GM23338 (cell line): ENCODE measurements at regions not wholly inside any gene's neighbourhood (a gene's known extent, or its start where the extent isn't known, plus 50 kb on each side); places are given as distances from the start of the nearest gene placed in this dataset.

Experiments used
- ATAC-seq: fragments of 200-7000 bp; cut with Tn5 transposase; 3 replicates; pipeline ENCODE4 v1.9.1; 2020
- DNase-seq: peaks from one replicate; pipeline ENCODE4 v3.0.0-alpha.2; 2015; ENCODE audit warnings: low spot score
- H2AFZ ChIP-seq: fragments of 200-600 bp; sonication (generic); 2 replicates; pipeline ENCODE4 v1.8.0; 2016; ENCODE audit warnings: antibody characterized with exemption, mild to moderate bottlenecking, moderate library complexity
- H3F3A ChIP-seq: fragments of 200-600 bp; sonication (generic); replicated peaks from 2 replicates; pipeline ENCODE4 v1.8.0; 2017; ENCODE audit warnings: antibody characterized with exemption, mixed run types, low read depth
- H3K27ac ChIP-seq: fragments of 200-600 bp; sonication (generic); 2 replicates; pipeline ENCODE4 v1.6.1; 2016; ENCODE audit warnings: low read depth
- H3K27me3 ChIP-seq: fragments of 200-600 bp; sonication (generic); 2 replicates; pipeline ENCODE4 v1.8.0; 2016; ENCODE audit warnings: mild to moderate bottlenecking, mixed run types, moderate library complexity; ENCODE audit not compliant: insufficient read depth
- H3K36me3 ChIP-seq: fragments of 200-600 bp; sonication (generic); 2 replicates; pipeline ENCODE4 v1.8.0; 2016; ENCODE audit warnings: mild to moderate bottlenecking; ENCODE audit not compliant: insufficient read depth
- H3K4me1 ChIP-seq: fragments of 200-600 bp; sonication (generic); 2 replicates; pipeline ENCODE4 v1.8.0; 2016; ENCODE audit warnings: mild to moderate bottlenecking, moderate library complexity; ENCODE audit not compliant: insufficient read depth
- H3K4me2 ChIP-seq: fragments of 200-600 bp; sonication (generic); 2 replicates; pipeline ENCODE4 v1.7.1; 2017; ENCODE audit warnings: mixed run types
- H3K4me3 ChIP-seq: fragments of 200-600 bp; sonication (generic); 2 replicates; pipeline ENCODE4 v1.6.1; 2016; ENCODE audit warnings: mixed run types
- H3K79me2 ChIP-seq: fragments of 200-600 bp; sonication (generic); replicated peaks from 2 replicates; pipeline ENCODE4 v1.8.0; 2017; ENCODE audit warnings: mild to moderate bottlenecking; ENCODE audit not compliant: insufficient read depth
- H3K9me2 ChIP-seq: fragments of 200-600 bp; sonication (generic); 2 replicates; pipeline ENCODE4 v1.8.0; 2017; ENCODE audit not compliant: insufficient read depth
- H4K20me1 ChIP-seq: fragments of 200-600 bp; sonication (generic); replicated peaks from 2 replicates; pipeline ENCODE4 v1.8.0; 2017; ENCODE audit warnings: mild to moderate bottlenecking; ENCODE audit not compliant: insufficient read depth
- H3K27ac Mint-ChIP-seq: 2 replicates; pipeline ENCODE4 v1.8.0; 2020; ENCODE audit warnings: inconsistent platforms, mild to moderate bottlenecking, moderate library complexity, mixed read lengths
- H3K27me3 Mint-ChIP-seq: 3 replicates; pipeline ENCODE4 v1.8.0; 2022; ENCODE audit warnings: low read depth, mild to moderate bottlenecking, moderate library complexity, mixed read lengths, inconsistent platforms; ENCODE audit not compliant: insufficient read depth, poor library complexity
- H3K36me3 Mint-ChIP-seq: 3 replicates; pipeline ENCODE4 v1.8.0; 2021; ENCODE audit warnings: low read depth, mild to moderate bottlenecking, inconsistent platforms, moderate library complexity, mixed read lengths
- H3K4me1 Mint-ChIP-seq: 3 replicates; pipeline ENCODE4 v1.8.0; 2020; ENCODE audit warnings: mild to moderate bottlenecking, inconsistent platforms, mixed read lengths
- H3K4me3 Mint-ChIP-seq: 3 replicates; pipeline ENCODE4 v1.8.0; 2021; ENCODE audit warnings: moderate library complexity, mild to moderate bottlenecking, inconsistent platforms, mixed read lengths
- H3K9me3 Mint-ChIP-seq: 3 replicates; pipeline ENCODE4 v1.8.0; 2020; ENCODE audit warnings: moderate library complexity, mild to moderate bottlenecking, inconsistent platforms, mixed read lengths
- CREB1 ChIP-seq: fragments of 250-450 bp; sonication (Bioruptor Pico); IDR thresholded peaks from 2 replicates; pipeline ENCODE4 v1.5.0; 2020; ENCODE audit warnings: low read depth, mild to moderate bottlenecking, moderate library complexity
- ETS1 ChIP-seq: IDR thresholded peaks from 2 replicates; pipeline ENCODE4 v1.6.1; 2016; ENCODE audit warnings: antibody characterized with exemption
- EZH2phosphoT487 ChIP-seq: fragments of 200-600 bp; sonication (generic); IDR thresholded peaks from one replicate; pipeline ENCODE4 v1.8.1; 2018; ENCODE audit warnings: antibody characterized with exemption; ENCODE audit not compliant: unreplicated experiment
- JUNB ChIP-seq: IDR thresholded peaks from one replicate; pipeline ENCODE4 v1.6.1; 2016; ENCODE audit warnings: antibody characterized with exemption; ENCODE audit not compliant: unreplicated experiment
- NANOG ChIP-seq: IDR thresholded peaks from 2 replicates; pipeline ENCODE4 v1.6.1; 2016; ENCODE audit warnings: antibody characterized with exemption, borderline replicate concordance
- STAT1 ChIP-seq: IDR thresholded peaks from one replicate; pipeline ENCODE4 v1.6.1; 2016; ENCODE audit warnings: antibody characterized with exemption; ENCODE audit not compliant: unreplicated experiment
- ZNF114 ChIP-seq: fragments of 250-450 bp; sonication (Bioruptor Pico); IDR thresholded peaks from 2 replicates; pipeline ENCODE4 v1.5.0; 2020; ENCODE audit warnings: mild to moderate bottlenecking, moderate library complexity
- ZNF331 ChIP-seq: fragments of 250-450 bp; sonication (Bioruptor Pico); IDR thresholded peaks from 2 replicates; pipeline ENCODE4 v1.5.0; 2020; ENCODE audit warnings: low read depth, mild to moderate bottlenecking, moderate library complexity
- TF ChIP-seq, protein P1 (sequence below), 2 experiments: fragments of 200-600 bp in 1 of 2; sonication (generic) in 1 of 2; conservative IDR thresholded peaks; 2 replicates each; pipeline versions ENCODE4 v1.5.1 to v1.6.1; 2016 to 2017; ENCODE audit warnings: antibody characterized with exemption in 2 of 2, low read depth in 2 of 2, mild to moderate bottlenecking in 2 of 2, moderate library complexity in 1 of 2

DNA sequence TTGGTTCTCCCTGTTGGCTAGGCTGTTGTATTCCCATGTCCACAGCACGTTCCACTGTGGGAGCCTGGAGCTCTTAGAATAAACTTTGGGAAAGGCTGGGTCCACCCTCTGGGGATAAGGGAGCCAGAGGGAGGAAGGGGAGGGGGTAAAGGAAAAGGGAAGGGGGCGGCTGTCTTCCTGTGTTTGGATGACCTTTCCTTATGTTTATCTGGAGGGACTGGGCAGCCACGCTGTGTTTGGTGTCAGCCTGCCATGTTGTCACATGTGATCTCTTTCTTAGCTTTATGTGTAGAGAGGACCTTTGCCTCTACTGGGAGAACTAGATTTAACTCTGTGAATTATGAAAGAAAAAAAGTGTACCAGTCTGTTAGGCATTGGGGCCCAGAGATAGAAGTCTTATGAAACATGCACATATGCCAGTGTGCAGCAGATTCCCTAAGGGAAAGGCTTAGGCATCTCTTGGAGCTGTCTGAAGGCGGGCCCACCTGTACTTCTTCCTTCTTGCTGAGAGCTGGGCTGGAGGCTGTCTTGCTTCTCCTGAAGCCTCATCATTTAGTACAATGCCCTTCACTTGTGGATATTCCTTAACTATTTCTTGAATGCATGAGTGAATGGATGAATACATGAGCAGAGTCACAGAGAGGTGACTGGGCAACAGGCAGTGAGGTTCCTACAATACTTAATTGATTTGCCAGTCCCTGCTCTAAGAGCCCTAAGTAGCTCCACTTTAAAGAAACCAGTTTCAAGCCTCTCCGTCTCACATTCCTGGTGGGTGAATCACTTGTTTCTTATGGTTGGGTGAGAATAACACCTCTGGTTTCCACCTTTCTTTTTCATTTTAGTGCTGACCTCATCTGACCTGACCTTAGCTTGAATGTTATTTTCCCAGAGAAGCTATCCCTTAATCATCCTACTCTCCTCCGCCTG is 62.5 kb upstream of the ARHGAP29 start:
- no peaks in the 10 kb centered on the region for H3K36me3 ChIP-seq
- H3K4me3 ChIP-seq, result no peak overlapping the region
- peaks cover 4% of the 10 kb centered on the region for H3K4me1 Mint-ChIP-seq
- no peak overlapping the region for H3K27ac ChIP-seq
- no peaks in the 10 kb centered on the region for H3K9me3 Mint-ChIP-seq
- H4K20me1 ChIP-seq, result no peaks in the 10 kb centered on the region
- TF ChIP-seq NANOG, result no peak
- no peak for TF ChIP-seq ETS1
- TF ChIP-seq, protein P1, sequence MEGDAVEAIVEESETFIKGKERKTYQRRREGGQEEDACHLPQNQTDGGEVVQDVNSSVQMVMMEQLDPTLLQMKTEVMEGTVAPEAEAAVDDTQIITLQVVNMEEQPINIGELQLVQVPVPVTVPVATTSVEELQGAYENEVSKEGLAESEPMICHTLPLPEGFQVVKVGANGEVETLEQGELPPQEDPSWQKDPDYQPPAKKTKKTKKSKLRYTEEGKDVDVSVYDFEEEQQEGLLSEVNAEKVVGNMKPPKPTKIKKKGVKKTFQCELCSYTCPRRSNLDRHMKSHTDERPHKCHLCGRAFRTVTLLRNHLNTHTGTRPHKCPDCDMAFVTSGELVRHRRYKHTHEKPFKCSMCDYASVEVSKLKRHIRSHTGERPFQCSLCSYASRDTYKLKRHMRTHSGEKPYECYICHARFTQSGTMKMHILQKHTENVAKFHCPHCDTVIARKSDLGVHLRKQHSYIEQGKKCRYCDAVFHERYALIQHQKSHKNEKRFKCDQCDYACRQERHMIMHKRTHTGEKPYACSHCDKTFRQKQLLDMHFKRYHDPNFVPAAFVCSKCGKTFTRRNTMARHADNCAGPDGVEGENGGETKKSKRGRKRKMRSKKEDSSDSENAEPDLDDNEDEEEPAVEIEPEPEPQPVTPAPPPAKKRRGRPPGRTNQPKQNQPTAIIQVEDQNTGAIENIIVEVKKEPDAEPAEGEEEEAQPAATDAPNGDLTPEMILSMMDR (conservative IDR thresholded peaks at IDR 0.05; ENCODE audit: low read depth in 2 of 2), result no peak
- no peak for TF ChIP-seq EZH2phosphoT487
- no peak for TF ChIP-seq ZNF114 (CRISPR knock-in tag)
- TF ChIP-seq STAT1, result no peak
- H3K27ac Mint-ChIP-seq, result no peak overlapping the region
- H3K27me3 ChIP-seq, result no peaks in the 10 kb centered on the region
- peaks cover 13% of the 10 kb centered on the region; the same call in 1 of the 2 replicates for H3K9me2 ChIP-seq
- no peaks in the 10 kb centered on the region for H3K27me3 Mint-ChIP-seq
- no peak overlapping the region for H3K4me2 ChIP-seq
- peak; percentile 73 for ATAC-seq
- H3F3A ChIP-seq, result no peaks in the 10 kb centered on the region
- DNase-seq, result peak; percentile 50
- H3K4me3 Mint-ChIP-seq, result no peak overlapping the region
- no peaks in the 10 kb centered on the region for H3K79me2 ChIP-seq
- no peaks in the 10 kb centered on the region for H3K36me3 Mint-ChIP-seq
- H2AFZ ChIP-seq, result no peak overlapping the region
- H3K4me1 ChIP-seq, result peaks cover 4% of the 10 kb centered on the region; the same call in 1 of the 2 replicates

GRCh38 chr1:94298861-94299260 is 61.5 kb upstream of the ARHGAP29 start:
- H3K4me3 Mint-ChIP-seq, result no peak overlapping the region
- DNase-seq (no peak), ATAC-seq (no peak)
- H3K27me3 Mint-ChIP-seq, result no peaks in the 10 kb centered on the region
- Histone ChIP-seq H3K9me2 (peaks cover 13% of the 10 kb centered on the region; the same call in 1 of the 2 replicates), H3K4me1 (peaks cover 4% of the 10 kb centered on the region; the same call in 1 of the 2 replicates), H2AFZ (no peak overlapping the region), H3K4me3 (no peak overlapping the region), H3K36me3 (no peaks in the 10 kb centered on the region), H3K27me3 (no peaks in the 10 kb centered on the region), H3K27ac (no peak overlapping the region), H4K20me1 (no peaks in the 10 kb centered on the region), H3K4me2 (no peak overlapping the region), H3F3A (no peaks in the 10 kb centered on the region), H3K79me2 (no peaks in the 10 kb centered on the region)
- TF ChIP-seq EZH2phosphoT487 (no peak), NANOG (no peak), ZNF331 (no peak), JUNB (no peak), CREB1 (CRISPR knock-in tag) (no peak), ETS1 (no peak)
- TF ChIP-seq, protein P1 (conservative IDR thresholded peaks at IDR 0.05; ENCODE audit: low read depth in 2 of 2), result no peak
- no peak overlapping the region for H3K27ac Mint-ChIP-seq
- peaks cover 4% of the 10 kb centered on the region for H3K4me1 Mint-ChIP-seq
- H3K9me3 Mint-ChIP-seq, result no peaks in the 10 kb centered on the region
- no peaks in the 10 kb centered on the region for H3K36me3 Mint-ChIP-seq
